ENCODE measurements at regions not wholly inside any gene's neighbourhood (a gene's known extent, or its start where the extent isn't known, plus 50 kb on each side); places are given as distances from the start of the nearest gene placed in this dataset.

- no peak for TF ChIP-seq POLR2A (IDR thresholded peaks at IDR 0.05)
- no peak for TF ChIP-seq CTCF (IDR thresholded peaks at IDR 0.05)
- DNase-seq = no peak
Measured at GRCh38 chr18:60235164-60235563, 137.4 kb downstream of the MC4R start.

GRCh38 chr18:60232541-60232940, 140.0 kb downstream of the MC4R start:
- no peaks in the 10 kb centered on the region for H3K36me3 ChIP-seq
- H3K27ac ChIP-seq = no peak overlapping the region
- H3K4me1 ChIP-seq = no peaks in the 10 kb centered on the region
- no peaks in the 10 kb centered on the region for H3K27me3 ChIP-seq
- TF ChIP-seq POLR2A (IDR thresholded peaks at IDR 0.05) (no peak), CTCF (IDR thresholded peaks at IDR 0.05) (no peak)
- intact Hi-C loops (cut with DNase I; ENCODE audit: low total_unique reads) = no loop called here
- H3K9me3 ChIP-seq = no peaks in the 10 kb centered on the region
- DNase-seq = no peak
- H3K4me3 ChIP-seq = no peak overlapping the region

More at GRCh38 chr18:60235164-60235563, 137.4 kb downstream of the MC4R start:
- H3K36me3 ChIP-seq = no peaks in the 10 kb centered on the region
- no peak overlapping the region for H3K27ac ChIP-seq
- no peak overlapping the region for H3K4me3 ChIP-seq
- H3K9me3 ChIP-seq = no peaks in the 10 kb centered on the region
- intact Hi-C loops (cut with DNase I; ENCODE audit: low total_unique reads) = no loop called here
- H3K4me1 ChIP-seq = no peaks in the 10 kb centered on the region
- no peaks in the 10 kb centered on the region for H3K27me3 ChIP-seq

GRCh38 chr18:60228609-60229595, 143.7 kb downstream of the MC4R start:
- Histone ChIP-seq H3K27me3 (no peaks in the 10 kb centered on the region), H3K4me1 (no peaks in the 10 kb centered on the region), H3K27ac (no peak overlapping the region), H3K9me3 (no peaks in the 10 kb centered on the region), H3K36me3 (no peaks in the 10 kb centered on the region), H3K4me3 (no peak overlapping the region)
- TF ChIP-seq CTCF (IDR thresholded peaks at IDR 0.05) (no peak), POLR2A (IDR thresholded peaks at IDR 0.05) (no peak)
- intact Hi-C loops (cut with DNase I; ENCODE audit: low total_unique reads) = no loop called here
- no peak for DNase-seq

- Histone ChIP-seq H3K27me3 (no peaks in the 10 kb centered on the region), H3K36me3 (no peaks in the 10 kb centered on the region), H3K9me3 (no peaks in the 10 kb centered on the region), H3K27ac (no peak overlapping the region), H3K4me3 (no peak overlapping the region), H3K4me1 (no peaks in the 10 kb centered on the region)
- DNase-seq = no peak
- TF ChIP-seq CTCF (IDR thresholded peaks at IDR 0.05) = no peak
- no peak for TF ChIP-seq POLR2A (IDR thresholded peaks at IDR 0.05)
- intact Hi-C loops (cut with DNase I; ENCODE audit: low total_unique reads) = no loop called here
Measured at GRCh38 chr18:60215432-60215831, 157.1 kb downstream of the MC4R start.

GRCh38 chr18:60209042-60209441, 163.5 kb downstream of the MC4R start:
- Histone ChIP-seq H3K36me3 (no peaks in the 10 kb centered on the region), H3K4me3 (no peak overlapping the region), H3K27me3 (no peaks in the 10 kb centered on the region), H3K27ac (no peak overlapping the region), H3K9me3 (no peaks in the 10 kb centered on the region), H3K4me1 (no peaks in the 10 kb centered on the region)
- no peak for DNase-seq
- TF ChIP-seq CTCF (IDR thresholded peaks at IDR 0.05) (no peak), POLR2A (IDR thresholded peaks at IDR 0.05) (no peak)
- intact Hi-C loops (cut with DNase I; ENCODE audit: low total_unique reads) = no loop called here
